GM12878 (cell line): ENCODE measurements at regions not wholly inside any gene's neighbourhood (a gene's known extent, or its start where the extent isn't known, plus 50 kb on each side); places are given as distances from the start of the nearest gene placed in this dataset.

Experiments used
- ATAC-seq: fragments of 200-7000 bp; cut with Tn5 transposase; 3 replicates; pipeline ENCODE4 v1.9.1; 2020; ENCODE audit warnings: mild to moderate bottlenecking, moderate library complexity
- BruUV-seq: library from RNA; stranded (reverse); fragments of 400-500 nt; replicated peaks from 2 replicates; lab custom pipeline; 2021; lab: Mats Ljungman, UMichigan
- CTCF ChIA-PET: fragments of 300-600 bp; sonication (Branson Sonifier 250); formaldehyde crosslinking; extraction: SDS; loops from one replicate; lab custom pipeline; 2021; ENCODE audit warnings: inconsistent platforms; lab: Yijun Ruan, JAX
- POLR2A ChIA-PET: fragments of 350-600 bp; formaldehyde crosslinking; extraction: SDS; loops from one replicate; lab custom pipeline; 2021; ENCODE audit warnings: inconsistent platforms; lab: Charles Lee
- RAD21 ChIA-PET: fragments of 300-600 bp; sonication (Branson Sonifier 250); formaldehyde crosslinking; loops from one replicate; lab custom pipeline; 2023; ENCODE audit warnings: antibody characterized with exemption; ENCODE audit not compliant: unreplicated experiment; lab: Charles Lee
- SMC1A ChIA-PET: fragments of 300-600 bp; sonication (Branson Sonifier 250); formaldehyde crosslinking; loops from one replicate; lab custom pipeline; 2023; ENCODE audit not compliant: unreplicated experiment, uncharacterized antibody; lab: Charles Lee
- DNase-seq: peaks from one replicate; pipeline ENCODE4 v3.0.0-alpha.2; 2011; ENCODE audit warnings: low read depth, low spot score
- FAIRE-seq: peaks from 3 replicates; lab custom pipeline; 2011; peaks lifted over from hg19 to GRCh38; lab: Jason Lieb, UNC
- H2AFZ ChIP-seq: 2 replicates; pipeline ENCODE4 v1.6.0; 2011; ENCODE audit warnings: low read depth, low read length, control low read depth; ENCODE audit not compliant: control insufficient read depth
- H3K27ac ChIP-seq: 2 replicates; pipeline ENCODE4 v1.5.1; 2011; ENCODE audit warnings: control low read depth; ENCODE audit not compliant: control insufficient read depth, insufficient read depth
- H3K27me3 ChIP-seq, 2 experiments: replicated peaks in 1 of 2; 2 replicates each; pipeline versions ENCODE4 v1.6.0 to v1.6.1; 2011; ENCODE audit warnings: low read length in 1 of 2; ENCODE audit not compliant: control insufficient read depth in 2 of 2, insufficient read depth in 2 of 2
- H3K36me3 ChIP-seq, 2 experiments: 2 replicates each; pipeline ENCODE4 v1.5.1; 2011; ENCODE audit warnings: low read length in 1 of 2; ENCODE audit not compliant: control insufficient read depth in 2 of 2, insufficient read depth in 2 of 2
- H3K4me1 ChIP-seq: 2 replicates; pipeline ENCODE4 v1.6.1; 2011; ENCODE audit warnings: mild to moderate bottlenecking, low read length, moderate library complexity, mixed read lengths; ENCODE audit not compliant: control insufficient read depth, insufficient read depth
- H3K4me2 ChIP-seq: 2 replicates; pipeline ENCODE4 v1.6.0; 2011; ENCODE audit warnings: control low read depth; ENCODE audit not compliant: control insufficient read depth, insufficient read depth
- H3K4me3 ChIP-seq: fragments of 200-600 bp; sonication (generic); 2 replicates; pipeline ENCODE4 v1.5.1; 2016
- H3K79me2 ChIP-seq: 2 replicates; pipeline ENCODE4 v1.6.0; 2011; ENCODE audit warnings: low read length; ENCODE audit not compliant: control insufficient read depth, insufficient read depth
- H3K9ac ChIP-seq: 2 replicates; pipeline ENCODE4 v1.8.0; 2011; ENCODE audit warnings: low read length, control low read depth, mixed read lengths; ENCODE audit not compliant: control insufficient read depth, insufficient read depth
- H3K9me3 ChIP-seq: replicated peaks from 3 replicates; pipeline ENCODE4 v1.5.1; 2011; ENCODE audit warnings: mild to moderate bottlenecking, low read length; ENCODE audit not compliant: control insufficient read depth, insufficient read depth
- H4K20me1 ChIP-seq: 2 replicates; pipeline ENCODE4 v1.6.0; 2011; ENCODE audit not compliant: control insufficient read depth, insufficient read depth
- FOS ChIP-seq: IDR thresholded peaks from 3 replicates; pipeline ENCODE4 v1.6.1; 2011; ENCODE audit warnings: borderline replicate concordance; ENCODE audit not compliant: insufficient read length; ENCODE audit errors: extremely low read depth
- NBN ChIP-seq: fragments of 450-650 bp; IDR thresholded peaks from 2 replicates; pipeline ENCODE4 v1.6.1; 2016
- POLR2AphosphoS2 ChIP-seq: IDR thresholded peaks from 2 replicates; pipeline ENCODE4 v1.6.1; 2011; ENCODE audit warnings: low read depth, mild to moderate bottlenecking, low read length, improper control_type of control experiment, moderate library complexity
- SMARCA5 ChIP-seq: fragments of 450-650 bp; IDR thresholded peaks from 2 replicates; pipeline ENCODE4 v1.6.1; 2017; ENCODE audit warnings: mild to moderate bottlenecking
- SMC3 ChIP-seq: IDR thresholded peaks from 2 replicates; pipeline ENCODE4 v1.6.1; 2011; ENCODE audit warnings: low read length, improper control_type of control experiment, borderline replicate concordance
- YBX1 ChIP-seq: fragments of 450-650 bp; IDR thresholded peaks from 2 replicates; pipeline ENCODE4 v1.6.1; 2016; ENCODE audit warnings: antibody characterized with exemption
- WGBS: methylation state at CpG from one replicate; pipeline ENCODE4 v1.1.6; 2016; ENCODE audit warnings: low lambda C conversion rate; ENCODE audit not compliant: insufficient replicate concordance, insufficient coverage; ENCODE audit errors: missing lambda C conversion rate; 5-methylcytosine and 5-hydroxymethylcytosine counted together
- in situ Hi-C: fragments of 300-500 bp; cut with MboI; formaldehyde crosslinking; loops from 9 replicates; pipeline ENCODE4 v1.14.3; 2018; ENCODE audit warnings: mixed read lengths
- intact Hi-C: fragments of 100-400 bp; cut with micrococcal nuclease; formaldehyde crosslinking; loops from one replicate; pipeline ENCODE4 v1.14.2; 2022; ENCODE audit not compliant: unreplicated experiment
- TF ChIP-seq, protein P1 (sequence below): IDR thresholded peaks from 2 replicates; pipeline ENCODE4 v1.6.1; 2011; ENCODE audit warnings: borderline replicate concordance, low read depth, mild to moderate bottlenecking, moderate library complexity, low read length; ENCODE audit not compliant: insufficient read depth, poor library complexity, severe bottlenecking

GRCh38 chr5:61815339-61815738 lies 483.3 kb downstream of the ZSWIM6 start (continued):
- TF ChIP-seq, protein P1, sequence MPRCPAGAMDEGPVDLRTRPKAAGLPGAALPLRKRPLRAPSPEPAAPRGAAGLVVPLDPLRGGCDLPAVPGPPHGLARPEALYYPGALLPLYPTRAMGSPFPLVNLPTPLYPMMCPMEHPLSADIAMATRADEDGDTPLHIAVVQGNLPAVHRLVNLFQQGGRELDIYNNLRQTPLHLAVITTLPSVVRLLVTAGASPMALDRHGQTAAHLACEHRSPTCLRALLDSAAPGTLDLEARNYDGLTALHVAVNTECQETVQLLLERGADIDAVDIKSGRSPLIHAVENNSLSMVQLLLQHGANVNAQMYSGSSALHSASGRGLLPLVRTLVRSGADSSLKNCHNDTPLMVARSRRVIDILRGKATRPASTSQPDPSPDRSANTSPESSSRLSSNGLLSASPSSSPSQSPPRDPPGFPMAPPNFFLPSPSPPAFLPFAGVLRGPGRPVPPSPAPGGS, result no peak
- no peak for TF ChIP-seq YBX1

DNA sequence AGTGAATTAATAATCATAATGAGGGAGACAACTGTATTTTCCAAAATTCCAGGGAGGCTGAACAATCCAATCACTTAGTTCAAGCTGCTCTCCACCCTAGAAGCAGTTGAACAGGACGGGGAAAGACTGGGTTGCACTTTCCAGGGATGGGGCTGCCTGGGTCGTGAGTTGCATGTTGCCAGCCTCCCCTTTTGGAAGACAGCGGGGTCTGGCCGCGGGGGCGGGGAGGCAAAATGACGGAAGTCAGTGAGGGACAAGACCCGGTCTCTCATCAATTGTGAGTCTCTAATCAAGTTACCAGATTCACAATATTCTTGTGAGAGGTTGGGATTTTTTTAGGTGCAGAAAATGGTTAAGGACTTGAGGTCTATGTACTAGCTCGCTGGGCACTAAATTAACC lies 484.1 kb downstream of the ZSWIM6 start:
- Histone ChIP-seq H3K4me3 (no peak overlapping the region), H3K79me2 (no peaks in the 10 kb centered on the region), H3K27me3 (no peaks in the 10 kb centered on the region), H3K9ac (no peak overlapping the region), H4K20me1 (no peaks in the 10 kb centered on the region), H3K4me2 (no peak overlapping the region), H3K9me3 (no peaks in the 10 kb centered on the region), H3K36me3 (no peaks in the 10 kb centered on the region), H3K4me1 (no peaks in the 10 kb centered on the region), H2AFZ (no peak overlapping the region), H3K27ac (no peak overlapping the region)
- ATAC-seq (no peak), DNase-seq (no peak), FAIRE-seq (no peak)
- TF ChIP-seq NBN, result no peak
- TF ChIP-seq SMC3, result no peak
- TF ChIP-seq SMARCA5, result no peak
- TF ChIP-seq POLR2AphosphoS2, result no peak
- no peak for TF ChIP-seq FOS
- POLR2A ChIA-PET, result no interaction called here
- SMC1A ChIA-PET, result no interaction called here
- intact Hi-C loops (no loop called here), in situ Hi-C loops (no loop called here)
- WGBS, result 61% methylated on average over 9 of the region's 9 CpGs
- RAD21 ChIA-PET, result no interaction called here
- no TSS peak for BruUV-seq
- CTCF ChIA-PET, result interaction anchor here (1.1 kb wide), 1 partner anchor 9 kb away, joined by 3 read pairs; no protein-coding TSS in a partner anchor
